IMR-90 (cell line): ENCODE measurements at regions not wholly inside any gene's neighbourhood (a gene's known extent, or its start where the extent isn't known, plus 50 kb on each side); places are given as distances from the start of the nearest gene placed in this dataset.

Experiments
- ATAC-seq: fragments of 200-7000 bp; cut with Tn5 transposase; 2 replicates; pipeline ENCODE4 v1.9.1; 2020; ENCODE audit warnings: low read depth, mild to moderate bottlenecking, moderate library complexity
- BruUV-seq: library from RNA; stranded (reverse); fragments of 400-500 nt; replicated peaks from 2 replicates; lab custom pipeline; 2021; lab: Mats Ljungman, UMichigan
- CTCF ChIA-PET: fragments of 300-600 bp; formaldehyde crosslinking; extraction: SDS; loops from one replicate; lab custom pipeline; 2021; ENCODE audit warnings: antibody characterized with exemption; lab: Yijun Ruan, JAX
- POLR2A ChIA-PET: fragments of 300-600 bp; sonication (Branson Sonifier 250); formaldehyde crosslinking; loops from one replicate; lab custom pipeline; 2022; ENCODE audit warnings: antibody characterized with exemption; ENCODE audit not compliant: unreplicated experiment; lab: Charles Lee
- DNase-seq: peaks from one replicate; pipeline ENCODE4 v3.0.0; 2013
- H2AFZ ChIP-seq: replicated peaks from 2 replicates; pipeline ENCODE3; 2013; ENCODE audit warnings: low read length, mild to moderate bottlenecking; ENCODE audit not compliant: poor library complexity
- H2AK5ac ChIP-seq: 2 replicates; pipeline ENCODE4 v1.6.1; 2013; ENCODE audit warnings: low read depth, low read length, inconsistent platforms
- H2AK9ac ChIP-seq: replicated peaks from 2 replicates; pipeline ENCODE3; 2013; ENCODE audit warnings: mild to moderate bottlenecking, low read depth, low read length, moderate library complexity; ENCODE audit not compliant: poor library complexity
- H2BK120ac ChIP-seq: 2 replicates; pipeline ENCODE4 v1.6.1; 2013; ENCODE audit warnings: low read depth, low read length, inconsistent platforms
- H2BK15ac ChIP-seq: 3 replicates; pipeline ENCODE4 v1.6.1; 2013; ENCODE audit warnings: low read depth, low read length, inconsistent platforms
- H2BK20ac ChIP-seq: 2 replicates; pipeline ENCODE4 v1.6.1; 2013; ENCODE audit warnings: low read depth, mild to moderate bottlenecking, inconsistent platforms, low read length, moderate library complexity
- H2BK5ac ChIP-seq: 2 replicates; pipeline ENCODE4 v1.6.1; 2013; ENCODE audit warnings: mild to moderate bottlenecking, low read depth, low read length, inconsistent platforms; ENCODE audit not compliant: poor library complexity, severe bottlenecking
- H3K14ac ChIP-seq: replicated peaks from 2 replicates; pipeline ENCODE4 v1.6.1; 2013; ENCODE audit warnings: low read depth, low read length, inconsistent platforms
- H3K18ac ChIP-seq: 2 replicates; pipeline ENCODE4 v1.6.1; 2013; ENCODE audit warnings: low read depth, low read length, control low read depth
- H3K23ac ChIP-seq: 2 replicates; pipeline ENCODE4 v1.6.1; 2013; ENCODE audit warnings: low read depth, low read length, inconsistent platforms
- H3K27ac ChIP-seq: 2 replicates; pipeline ENCODE4 v1.5.1; 2013; ENCODE audit warnings: mild to moderate bottlenecking, control low read depth, low read length; ENCODE audit not compliant: insufficient read depth
- H3K27me3 ChIP-seq: 2 replicates; pipeline ENCODE4 v1.6.1; 2013; ENCODE audit warnings: low read length; ENCODE audit not compliant: control insufficient read depth, insufficient read depth
- H3K36me3 ChIP-seq: 2 replicates; pipeline ENCODE4 v1.6.1; 2013; ENCODE audit warnings: low read length, mixed read lengths; ENCODE audit not compliant: control insufficient read depth, insufficient read depth
- H3K4ac ChIP-seq: 2 replicates; pipeline ENCODE4 v1.6.1; 2013; ENCODE audit warnings: low read depth, low read length, inconsistent platforms
- H3K4me1 ChIP-seq: 2 replicates; pipeline ENCODE4 v1.6.1; 2013; ENCODE audit warnings: low read length, mixed read lengths; ENCODE audit not compliant: control insufficient read depth, insufficient read depth
- H3K4me2 ChIP-seq: 2 replicates; pipeline ENCODE4 v1.6.1; 2013; ENCODE audit warnings: low read depth, mild to moderate bottlenecking, control low read depth, low read length, moderate library complexity
- H3K4me3 ChIP-seq: 2 replicates; pipeline ENCODE4 v1.5.1; 2013; ENCODE audit warnings: low read depth, mild to moderate bottlenecking, control low read depth, low read length, moderate library complexity; ENCODE audit not compliant: insufficient read depth
- H3K56ac ChIP-seq: 2 replicates; pipeline ENCODE4 v1.6.1; 2013; ENCODE audit warnings: low read length, inconsistent platforms; ENCODE audit not compliant: insufficient read depth; ENCODE audit errors: extremely low read depth
- H3K79me1 ChIP-seq, 2 experiments: 2 replicates each; pipeline ENCODE4 v1.6.1; 2013; ENCODE audit warnings: low read length in 2 of 2, inconsistent platforms in 1 of 2, low read depth in 1 of 2
- H3K9ac ChIP-seq: 2 replicates; pipeline ENCODE4 v1.6.1; 2013; ENCODE audit warnings: low read depth, low read length, control low read depth
- H3K9me1 ChIP-seq: 2 replicates; pipeline ENCODE4 v1.6.1; 2013; ENCODE audit warnings: low read length, inconsistent platforms; ENCODE audit not compliant: insufficient read depth
- H3K9me3 ChIP-seq: 2 replicates; pipeline ENCODE4 v1.6.1; 2013; ENCODE audit warnings: low read length; ENCODE audit not compliant: control insufficient read depth, insufficient read depth
- H4K20me1 ChIP-seq: 2 replicates; pipeline ENCODE4 v1.6.1; 2013; ENCODE audit warnings: low read length, inconsistent platforms; ENCODE audit not compliant: insufficient read depth
- H4K5ac ChIP-seq: 2 replicates; pipeline ENCODE4 v1.6.1; 2013; ENCODE audit warnings: mild to moderate bottlenecking, low read depth, low read length, control low read depth
- H4K8ac ChIP-seq, 2 experiments: 2 replicates each; pipeline ENCODE4 v1.6.1; 2013; ENCODE audit warnings: low read depth in 2 of 2, low read length in 2 of 2, control low read depth in 1 of 2, inconsistent platforms in 1 of 2
- H4K91ac ChIP-seq: 2 replicates; pipeline ENCODE4 v1.6.1; 2013; ENCODE audit warnings: low read depth, low read length, inconsistent platforms; ENCODE audit not compliant: insufficient read depth
- BHLHE40 ChIP-seq: fragments of 150-350 bp; IDR thresholded peaks from 2 replicates; pipeline ENCODE4 v1.6.1; 2016; ENCODE audit warnings: mild to moderate bottlenecking, low read depth, low read length
- CEBPB ChIP-seq: IDR thresholded peaks from 2 replicates; pipeline ENCODE4 v1.6.1; 2012; ENCODE audit warnings: low read depth, low read length, improper control_type of control experiment
- CHD1 ChIP-seq: IDR thresholded peaks from 2 replicates; pipeline ENCODE4 v1.6.1; 2012; ENCODE audit warnings: low read depth, low read length, improper control_type of control experiment
- CTCF ChIP-seq: conservative IDR thresholded peaks from 2 replicates; pipeline ENCODE4 v1.5.1; 2012; ENCODE audit warnings: mild to moderate bottlenecking, low read depth, low read length, improper control_type of control experiment
- NFE2L2 ChIP-seq: fragments of 150-350 bp; IDR thresholded peaks from 2 replicates; pipeline ENCODE4 v1.6.1; 2016; ENCODE audit warnings: low read depth, mild to moderate bottlenecking, low read length
- RAD21 ChIP-seq: IDR thresholded peaks from 2 replicates; pipeline ENCODE4 v1.6.1; 2012; ENCODE audit warnings: low read length, improper control_type of control experiment
- WGBS, 2 experiments: methylation state at CpG; one replicate each; pipeline versions ENCODE4 v1.1.5 to v1.1.7; 2013; ENCODE audit warnings: missing lambda C conversion rate in 2 of 2; ENCODE audit not compliant: insufficient read length in 1 of 2; ENCODE audit errors: extremely low coverage in 2 of 2; 5-methylcytosine and 5-hydroxymethylcytosine counted together
- dilution Hi-C: fragments of 300-500 bp; cut with HindIII; formaldehyde crosslinking; loops from one replicate; pipeline ENCODE4 v1.14.3; 2018; ENCODE audit warnings: low sequenced_read_pairs; ENCODE audit not compliant: unreplicated experiment
- in situ Hi-C: fragments of 300-500 bp; cut with MboI; formaldehyde crosslinking; loops from 3 replicates; pipeline ENCODE4 v1.14.3; 2019; ENCODE audit warnings: low sequenced_read_pairs, inconsistent platforms, mixed read lengths
- intact Hi-C: fragments of 100-400 bp; cut with micrococcal nuclease; formaldehyde crosslinking; loops from 2 replicates; pipeline ENCODE4 v1.10.0; 2022

- no peak for TF ChIP-seq RAD21
- TF ChIP-seq BHLHE40, result no peak
- no peak for TF ChIP-seq CHD1
- TF ChIP-seq CTCF, result no peak
- TF ChIP-seq NFE2L2, result no peak
- TF ChIP-seq CEBPB, result peak; percentile 70; the same call in 1 of the 2 replicates
- no peaks in the 10 kb centered on the region for H3K27me3 ChIP-seq
- no peaks in the 10 kb centered on the region for H3K9me3 ChIP-seq
- in situ Hi-C loops, result no loop called here
- ATAC-seq (peak; percentile 73), DNase-seq (peak; percentile 38)
- 0 out of 2 replicates have a peak overlapping the region, but pooled peaks have one; percentile 48 for H3K14ac ChIP-seq
- H3K9me1 ChIP-seq, result no peaks in the 10 kb centered on the region; the same call in 1 of the 2 replicates
- POLR2A ChIA-PET, result no interaction called here
- CTCF ChIA-PET, result no interaction called here
- no peak overlapping the region for H3K4me3 ChIP-seq
- H2AK9ac ChIP-seq, result no peak overlapping the region
- BruUV-seq, result no TSS peak
- peak overlapping the region in 1 of 2 experiments; percentile 89; a peak in 1 of 4 replicates for H4K8ac ChIP-seq
- 0 out of 3 replicates have a peak overlapping the region, but pooled peaks have one; percentile 54 for H2BK15ac ChIP-seq
- H3K4me2 ChIP-seq, result peak overlapping the region; percentile 87; the same call in 1 of the 2 replicates
- H2BK5ac ChIP-seq, result peak overlapping the region; percentile 98
- peak overlapping the region; percentile 94; the same call in 1 of the 2 replicates for H3K18ac ChIP-seq
- H4K91ac ChIP-seq, result no peak overlapping the region
- H4K5ac ChIP-seq, result peak overlapping the region; percentile 81; the same call in 1 of the 2 replicates
- no peak overlapping the region for H3K9ac ChIP-seq
- peaks cover 5% of the 10 kb centered on the region for H3K4me1 ChIP-seq
- H3K56ac ChIP-seq, result no peak overlapping the region
- intact Hi-C loops, result no loop called here
- peak overlapping the region; percentile 72; the same call in 1 of the 2 replicates for H3K4ac ChIP-seq
- no peaks in the 10 kb centered on the region for H4K20me1 ChIP-seq
- no peaks in the 10 kb centered on the region for H3K79me1 ChIP-seq
- H2AK5ac ChIP-seq, result no peak overlapping the region
- peak overlapping the region; percentile 56; the same call in 1 of the 2 replicates for H3K23ac ChIP-seq
- H3K27ac ChIP-seq, result peak overlapping the region; percentile 62; the same call in 1 of the 2 replicates
- peak overlapping the region; percentile 72 for H2AFZ ChIP-seq
- no peaks in the 10 kb centered on the region for H3K36me3 ChIP-seq
- peak overlapping the region; percentile 90 for H2BK120ac ChIP-seq
- WGBS, 2 experiments, result 100% methylated on average over 1 of the region's 1 CpG; no CpG with 5 or more reads in 1 of the 2 experiments
- peak overlapping the region; percentile 93 for H2BK20ac ChIP-seq
- dilution Hi-C loops, result no loop called here
Observed at GRCh38 chr4:126144543-126145237, 829.9 kb downstream of the FAT4 start.
